ENCODE measurements at regions not wholly inside any gene's neighbourhood (a gene's known extent, or its start where the extent isn't known, plus 50 kb on each side); places are given as distances from the start of the nearest gene placed in this dataset.

DNA sequence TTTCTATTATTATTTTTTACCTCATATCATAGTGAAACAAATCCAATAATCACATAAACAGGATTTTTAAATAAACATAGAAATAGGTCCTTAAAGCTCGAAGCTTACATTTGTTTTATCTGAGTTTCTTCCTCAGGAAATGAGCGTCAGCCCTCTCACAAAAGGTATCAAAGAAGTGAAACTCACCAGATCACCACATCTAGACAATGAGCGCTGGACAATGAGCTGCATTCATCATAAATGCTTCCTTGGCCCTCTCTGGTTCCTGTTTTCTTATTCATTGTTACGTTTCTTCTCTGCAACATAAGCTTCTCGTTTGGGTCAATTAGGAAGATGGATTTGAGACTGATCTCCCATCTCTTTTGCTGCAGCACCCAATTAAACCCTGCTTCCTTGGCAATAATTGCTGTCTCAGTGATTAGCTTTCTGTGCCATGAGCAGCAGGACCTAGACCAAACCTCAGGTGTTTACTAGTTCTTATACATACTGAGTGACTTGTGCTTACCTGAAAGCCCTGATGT, 649.9 kb upstream of the LUZP2 start:
- Histone ChIP-seq H3K4me3 (no peak overlapping the region), H3K9me3 (peaks cover 0 to 5% (median 0%) of the 10 kb centered on the region in 3 donors), H3K27me3 (no peaks in the 10 kb centered on the region), H3K36me3 (no peaks in the 10 kb centered on the region), H3K4me1 (no peaks in the 10 kb centered on the region), H3K27ac (no peak overlapping the region)
- DNase-seq, result no peak
- TF ChIP-seq POLR2A (IDR thresholded peaks at IDR 0.05), result no peak
- no peak for TF ChIP-seq CTCF (IDR thresholded peaks at IDR 0.05)
- intact Hi-C loops (cut with DNase I), result no loop called here
- 58 to 62% methylated on average over 5 of the region's 5 CpGs for WGBS, 2 donors

GRCh38 chr11:23851216-23851615, 645.6 kb upstream of the LUZP2 start:
- no peak overlapping the region for H3K4me3 ChIP-seq
- WGBS, 2 donors, result 42 to 50% methylated on average over 1 of the region's 1 CpG
- TF ChIP-seq POLR2A (IDR thresholded peaks at IDR 0.05) (no peak), CTCF (IDR thresholded peaks at IDR 0.05) (no peak)
- no peak for DNase-seq
- H3K27ac ChIP-seq, result no peak overlapping the region
- peaks cover 0 to 5% (median 0%) of the 10 kb centered on the region in 3 donors for H3K9me3 ChIP-seq
- no peaks in the 10 kb centered on the region for H3K36me3 ChIP-seq
- intact Hi-C loops (cut with DNase I), result no loop called here
- no peaks in the 10 kb centered on the region for H3K4me1 ChIP-seq
- H3K27me3 ChIP-seq, result no peaks in the 10 kb centered on the region

- Histone ChIP-seq H3K36me3 (no peaks in the 10 kb centered on the region), H3K9me3 (no peaks in the 10 kb centered on the region), H3K27ac (no peak overlapping the region), H3K4me3 (no peak overlapping the region), H3K27me3 (no peaks in the 10 kb centered on the region), H3K4me1 (no peaks in the 10 kb centered on the region)
- 30 to 68% methylated on average over 1 of the region's 1 CpG for WGBS, 2 donors
- no peak for TF ChIP-seq POLR2A (IDR thresholded peaks at IDR 0.05)
- no peak for TF ChIP-seq CTCF (IDR thresholded peaks at IDR 0.05)
- no peak for DNase-seq
- intact Hi-C loops (cut with DNase I), result no loop called here
Observed at GRCh38 chr11:23856654-23857053, 640.2 kb upstream of the LUZP2 start.

DNA sequence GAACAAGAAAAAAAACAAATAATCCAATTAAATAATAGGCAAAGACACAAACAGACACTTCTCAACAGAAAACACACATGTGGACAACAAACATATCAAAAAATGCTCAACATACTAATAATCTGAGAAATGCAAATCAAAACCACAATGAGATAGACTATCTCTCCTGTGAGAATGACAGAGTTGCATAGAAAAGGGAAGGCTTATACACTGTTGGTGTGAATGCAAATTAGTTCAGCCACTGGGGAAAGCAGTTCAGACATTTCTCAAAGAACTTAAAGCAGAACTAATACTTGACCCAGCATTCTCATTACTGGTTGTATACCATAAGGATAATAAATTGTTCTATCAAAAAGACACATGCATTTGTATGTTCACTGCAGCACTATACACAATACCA, 637.8 kb upstream of the LUZP2 start:
- H3K4me3 ChIP-seq, result no peak overlapping the region
- TF ChIP-seq CTCF (IDR thresholded peaks at IDR 0.05) (no peak), POLR2A (IDR thresholded peaks at IDR 0.05) (no peak)
- intact Hi-C loops (cut with DNase I), result no loop called here
- H3K36me3 ChIP-seq, result no peaks in the 10 kb centered on the region
- no peaks in the 10 kb centered on the region for H3K27me3 ChIP-seq
- no peaks in the 10 kb centered on the region for H3K9me3 ChIP-seq
- no peaks in the 10 kb centered on the region for H3K4me1 ChIP-seq
- no peak for DNase-seq
- no peak overlapping the region for H3K27ac ChIP-seq

GRCh38 chr11:23861615-23862014, 635.2 kb upstream of the LUZP2 start:
- DNase-seq, result no peak
- no peaks in the 10 kb centered on the region for H3K27me3 ChIP-seq
- H3K9me3 ChIP-seq, result no peaks in the 10 kb centered on the region
- WGBS, 2 donors, result 86 to 92% methylated on average over 7 to 9 of the region's 9 CpGs
- H3K4me1 ChIP-seq, result no peaks in the 10 kb centered on the region
- intact Hi-C loops (cut with DNase I), result no loop called here
- TF ChIP-seq CTCF (IDR thresholded peaks at IDR 0.05) (no peak), POLR2A (IDR thresholded peaks at IDR 0.05) (no peak)
- no peak overlapping the region for H3K4me3 ChIP-seq
- no peak overlapping the region for H3K27ac ChIP-seq
- H3K36me3 ChIP-seq, result no peaks in the 10 kb centered on the region

Measured in esophagus squamous epithelium (tissue), 5 donors.